NCI-H345 treated with DMSO at 0.1 percent for 48 hours (cell line): ENCODE measurements at regions not wholly inside any gene's neighbourhood (a gene's known extent, or its start where the extent isn't known, plus 50 kb on each side); places are given as distances from the start of the nearest gene placed in this dataset.
"Not testable (repeated sequence)": the region's sequence is repeated elsewhere in the genome, so short reads cannot be mapped to it uniquely, and the experiment has no call there.

Experiments used
- DNase-seq: peaks from one replicate; lab custom pipeline; 2025; ENCODE audit not compliant: unreplicated experiment; lab: John Stamatoyannopoulos, UW

- no peak for DNase-seq
Observed at GRCh38 chr6:140372064-140372463, 997.6 kb upstream of the CITED2 start.

GRCh38 chr6:140370976-140371870, 996.8 kb upstream of the CITED2 start:
- no peak for DNase-seq

- DNase-seq, result no peak
Observed at GRCh38 chr6:140370441-140370840, 996.0 kb upstream of the CITED2 start.

GRCh38 chr6:140366991-140367390, 992.5 kb upstream of the CITED2 start:
- DNase-seq, result no peak

- no peak for DNase-seq
Observed at GRCh38 chr6:140364916-140365315, 990.5 kb upstream of the CITED2 start.

GRCh38 chr6:140360651-140361050, 986.2 kb upstream of the CITED2 start:
- DNase-seq, result no peak

GRCh38 chr6:140355476-140355875, 981.0 kb upstream of the CITED2 start:
- no peak for DNase-seq

- DNase-seq, result no peak
Observed at GRCh38 chr6:140354296-140354695, 979.8 kb upstream of the CITED2 start.

GRCh38 chr6:140353536-140353935, 979.1 kb upstream of the CITED2 start:
- DNase-seq, result no peak

GRCh38 chr6:140346428-140346827, 972.0 kb upstream of the CITED2 start:
- DNase-seq, result no peak

GRCh38 chr6:140345935-140346334, 971.5 kb upstream of the CITED2 start:
- DNase-seq, result no peak

GRCh38 chr6:140344142-140344913, 969.9 kb upstream of the CITED2 start:
- DNase-seq, result no peak

- no peak for DNase-seq
Observed at GRCh38 chr6:140343128-140343527, 968.7 kb upstream of the CITED2 start.

- DNase-seq, result no peak
Observed at GRCh38 chr6:140341272-140341671, 966.8 kb upstream of the CITED2 start.

- DNase-seq, result no peak
Observed at GRCh38 chr6:140340795-140341194, 966.3 kb upstream of the CITED2 start.

GRCh38 chr6:140339084-140339483, 964.6 kb upstream of the CITED2 start:
- DNase-seq, result not testable (repeated sequence)

GRCh38 chr6:140321891-140322290, 947.4 kb upstream of the CITED2 start:
- DNase-seq, result no peak

GRCh38 chr6:140320081-140321080, 945.9 kb upstream of the CITED2 start:
- no peak for DNase-seq

GRCh38 chr6:140319209-140319608, 944.8 kb upstream of the CITED2 start:
- DNase-seq, result no peak

- no peak for DNase-seq
Observed at GRCh38 chr6:140318408-140318807, 944.0 kb upstream of the CITED2 start.

GRCh38 chr6:140317950-140318349, 943.5 kb upstream of the CITED2 start:
- DNase-seq, result no peak
